ENCODE measurements at regions not wholly inside any gene's neighbourhood (a gene's known extent, or its start where the extent isn't known, plus 50 kb on each side); places are given as distances from the start of the nearest gene placed in this dataset.
"Not testable (repeated sequence)": the region's sequence is repeated elsewhere in the genome, so short reads cannot be mapped to it uniquely, and the experiment has no call there.

DNA sequence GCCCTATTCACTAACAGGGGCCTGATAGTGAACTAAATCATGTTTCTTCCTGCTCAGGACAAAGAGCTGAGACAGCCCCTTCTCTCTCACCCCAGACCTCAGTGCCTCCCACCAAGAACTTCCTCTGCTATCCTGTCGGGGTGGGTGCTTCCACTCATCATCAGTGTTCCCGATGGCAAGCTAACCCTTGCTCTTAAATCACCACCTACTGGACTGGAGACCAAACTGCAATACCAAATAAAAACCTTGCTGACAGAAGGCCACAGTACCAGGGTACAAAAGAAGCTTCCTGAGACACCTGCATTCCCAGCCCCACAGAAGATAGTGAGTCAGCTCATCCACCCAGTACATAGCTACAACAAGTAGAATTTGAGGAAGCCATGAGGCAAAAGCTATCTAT is 799.5 kb downstream of the LTN1 start:
- DNase-seq (ENCODE audit: low spot score), result no peak

DNA sequence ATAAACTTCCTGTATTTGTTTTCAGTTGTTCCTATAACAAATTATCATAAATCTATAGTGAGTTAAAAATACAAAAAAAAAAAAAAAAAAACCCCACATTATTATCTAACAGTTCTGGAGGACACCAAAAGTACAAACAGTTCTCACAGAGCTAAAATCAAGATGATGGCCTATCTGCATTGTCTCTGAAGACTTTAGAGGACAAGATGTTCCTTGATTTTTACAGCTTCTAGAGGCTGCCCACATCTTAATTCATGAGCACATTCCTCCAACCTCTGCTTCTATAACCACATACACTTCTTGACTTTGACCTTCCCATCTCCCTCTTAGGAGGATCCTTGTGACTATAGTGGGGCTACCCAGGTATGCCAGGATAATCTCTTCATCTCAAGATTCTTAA is 806.1 kb downstream of the LTN1 start:
- DNase-seq (ENCODE audit: low spot score), result no peak

DNA sequence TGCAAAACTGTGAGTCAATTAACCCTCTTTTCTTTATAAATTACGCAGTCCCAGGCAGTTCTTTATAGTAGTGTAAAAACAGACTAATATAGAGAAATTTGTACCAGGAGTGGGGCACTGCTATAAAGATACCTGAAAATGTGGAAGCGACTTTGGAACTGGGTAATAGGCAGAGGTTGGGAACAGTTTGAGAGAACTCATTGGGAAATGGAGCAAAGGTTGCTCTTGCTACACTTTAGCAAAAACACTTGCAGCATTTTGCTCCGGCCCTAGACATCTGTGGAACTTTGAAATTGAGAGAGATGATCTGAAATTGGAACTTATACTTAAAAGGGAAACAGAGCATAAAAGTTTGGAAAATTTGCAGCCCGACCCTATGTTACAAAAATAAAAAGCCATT is 810.9 kb downstream of the LTN1 start:
- DNase-seq (ENCODE audit: low spot score), result no peak

GRCh38 chr21:28179136-28179535 is 813.5 kb downstream of the LTN1 start:
- no peak for DNase-seq (ENCODE audit: low spot score)

GRCh38 chr21:28177124-28177523 is 815.6 kb downstream of the LTN1 start:
- no peak for DNase-seq (ENCODE audit: low spot score)

- no peak for DNase-seq (ENCODE audit: low spot score)
These were observed 818.0 kb downstream of the LTN1 start for GRCh38 chr21:28174701-28175100.

- DNase-seq (ENCODE audit: low spot score), result no peak
These were observed 818.7 kb downstream of the LTN1 start for GRCh38 chr21:28174006-28174405.

DNA sequence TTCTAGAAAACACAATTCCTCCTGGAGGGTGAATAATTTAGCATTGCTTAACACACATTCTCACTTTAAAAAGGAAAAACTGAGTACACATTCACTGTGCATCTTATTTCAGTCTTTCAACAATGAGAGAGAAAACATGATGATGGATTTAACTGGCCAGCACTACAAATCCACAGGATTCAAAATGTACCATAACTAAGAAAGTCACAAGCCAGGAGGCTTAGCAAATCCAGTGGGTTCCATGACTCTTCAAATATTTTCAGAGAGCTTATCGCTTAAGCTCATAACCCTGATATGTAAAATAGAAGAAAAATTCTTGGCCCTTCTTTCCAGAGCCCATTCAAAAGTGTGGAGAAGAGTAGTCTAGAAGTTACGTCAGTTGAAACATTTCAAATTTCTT is 820.3 kb downstream of the LTN1 start:
- DNase-seq (ENCODE audit: low spot score), result no peak

- DNase-seq (ENCODE audit: low spot score), result no peak
These were observed 825.3 kb downstream of the LTN1 start for GRCh38 chr21:28167366-28167765.

DNA sequence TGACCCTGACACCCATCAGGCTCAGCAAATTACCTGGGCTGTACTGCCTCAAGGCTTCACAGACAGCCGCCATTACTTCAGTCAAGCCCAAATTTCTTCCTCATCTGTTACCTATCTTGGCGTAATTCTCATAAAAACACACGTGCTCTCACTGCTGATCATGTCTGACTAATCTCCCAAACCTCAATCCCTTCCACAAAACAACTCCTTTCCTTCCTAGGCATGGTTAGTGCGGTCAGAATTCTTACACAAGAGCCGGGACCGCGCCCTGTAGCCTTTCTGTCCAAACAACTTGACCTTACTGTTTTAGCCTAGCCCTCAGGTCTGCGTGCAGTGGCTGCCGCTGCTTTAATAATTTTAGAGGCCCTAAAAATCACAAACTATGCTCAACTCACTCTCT is 828.2 kb downstream of the LTN1 start:
- DNase-seq (ENCODE audit: low spot score), result not testable (repeated sequence)

DNA sequence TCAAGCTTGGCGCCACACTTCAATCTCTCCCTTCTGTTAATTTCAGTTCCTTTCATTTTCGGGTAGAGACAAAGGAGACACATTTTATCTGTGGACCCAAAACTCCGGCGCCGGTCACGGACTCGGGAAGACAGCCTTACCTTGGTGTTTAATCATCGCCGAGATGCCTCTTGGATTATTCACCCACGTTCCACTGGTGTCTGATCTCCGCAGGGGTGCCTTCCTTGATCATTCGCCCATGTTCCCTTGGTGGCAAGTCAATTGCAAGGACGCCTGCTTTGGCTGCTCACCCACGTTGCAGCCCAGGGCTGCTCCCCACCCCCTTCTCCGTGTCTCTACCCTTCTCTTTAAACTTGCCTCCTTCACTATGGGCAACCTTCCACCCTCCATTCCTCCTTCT is 830.6 kb downstream of the LTN1 start:
- DNase-seq (ENCODE audit: low spot score), result not testable (repeated sequence)

- DNase-seq (ENCODE audit: low spot score), result no peak
These were observed 832.3 kb downstream of the LTN1 start for GRCh38 chr21:28160378-28160777.

- DNase-seq (ENCODE audit: low spot score), result no peak
These were observed 833.3 kb downstream of the LTN1 start for GRCh38 chr21:28159396-28159795.

DNA sequence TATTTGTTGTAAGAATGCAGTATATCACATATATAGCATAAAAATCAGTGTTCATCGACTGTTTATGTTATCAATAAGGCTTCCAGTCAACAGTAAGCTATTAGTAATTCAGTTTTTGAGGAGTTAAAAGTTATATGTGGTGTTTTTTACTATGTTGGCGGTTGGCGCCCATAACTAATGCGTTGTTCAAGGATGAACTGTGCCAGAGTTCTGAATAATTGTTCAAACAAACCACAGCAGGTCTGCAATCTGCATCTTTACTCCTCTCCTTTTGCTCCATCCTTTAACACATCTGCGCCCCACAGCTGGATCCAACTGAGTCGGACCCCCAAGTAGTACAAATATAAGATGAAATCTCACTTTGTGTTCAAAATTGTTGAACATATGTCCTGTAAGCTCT is 836.1 kb downstream of the LTN1 start:
- no peak for DNase-seq (ENCODE audit: low spot score)

GRCh38 chr21:28154121-28154520 is 838.6 kb downstream of the LTN1 start:
- no peak for DNase-seq (ENCODE audit: low spot score)

DNA sequence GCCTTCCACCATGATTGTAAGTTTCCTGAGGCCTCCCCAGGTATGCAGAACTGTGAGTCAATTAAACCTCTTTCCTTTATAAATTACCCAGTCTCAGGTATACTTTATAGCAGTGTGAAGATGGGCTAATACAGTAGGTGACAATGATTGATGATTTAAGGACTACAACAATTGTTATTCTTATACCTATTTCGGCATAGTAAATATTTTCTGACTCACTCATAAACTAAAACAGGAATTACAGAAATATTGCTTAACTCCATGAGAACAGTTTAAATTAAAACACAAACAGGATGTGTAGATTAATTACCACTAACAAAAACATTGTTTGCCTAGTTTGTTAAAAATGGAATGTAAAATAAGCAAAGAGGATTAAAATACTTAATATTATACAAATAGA is 839.9 kb downstream of the LTN1 start:
- DNase-seq (ENCODE audit: low spot score), result no peak

GRCh38 chr21:28151758-28152157 is 840.9 kb downstream of the LTN1 start:
- DNase-seq (ENCODE audit: low spot score), result no peak

DNA sequence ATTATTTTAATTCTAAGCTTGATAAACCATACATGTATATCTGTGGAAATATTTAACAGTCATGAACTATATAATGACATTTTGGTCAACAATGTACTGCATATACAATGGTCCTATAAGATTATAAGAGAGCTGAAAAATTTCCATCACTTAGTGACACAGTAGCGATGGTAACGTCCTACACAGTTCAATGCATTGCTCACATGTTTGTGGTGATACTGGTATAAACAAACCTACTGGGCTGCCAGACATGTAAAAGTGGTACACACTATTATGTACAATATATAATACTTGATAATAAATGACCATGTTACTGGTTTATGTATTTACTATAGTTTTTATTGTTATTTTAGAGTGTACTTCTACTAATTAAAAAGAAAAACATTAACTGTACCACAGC is 841.9 kb downstream of the LTN1 start:
- DNase-seq (ENCODE audit: low spot score), result no peak

GRCh38 chr21:28148400-28149064 is 844.1 kb downstream of the LTN1 start:
- no peak for DNase-seq (ENCODE audit: low spot score)

GRCh38 chr21:28144653-28145052 is 848.0 kb downstream of the LTN1 start:
- DNase-seq (ENCODE audit: low spot score), result no peak

DNA sequence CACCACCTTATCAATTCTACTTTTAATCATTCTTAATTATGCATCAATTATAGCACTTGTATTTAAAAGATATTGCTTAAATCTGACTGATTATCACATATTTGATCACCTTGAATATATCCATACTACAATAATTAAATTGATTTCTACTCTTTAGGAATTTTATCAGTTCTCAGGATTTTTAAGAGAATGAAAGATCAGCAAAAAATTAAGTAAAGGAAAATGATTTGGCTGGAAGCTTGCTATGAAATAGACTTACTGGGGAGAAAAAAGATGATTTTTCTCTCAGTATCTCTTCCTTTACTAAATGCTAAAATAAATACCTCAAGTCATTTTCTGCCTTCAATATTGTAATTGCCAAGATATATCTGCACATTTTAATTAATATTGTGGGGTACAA is 848.6 kb downstream of the LTN1 start:
- DNase-seq (ENCODE audit: low spot score), result no peak

- no peak for DNase-seq (ENCODE audit: low spot score)
These were observed 850.0 kb downstream of the LTN1 start for GRCh38 chr21:28142697-28143096.

DNA sequence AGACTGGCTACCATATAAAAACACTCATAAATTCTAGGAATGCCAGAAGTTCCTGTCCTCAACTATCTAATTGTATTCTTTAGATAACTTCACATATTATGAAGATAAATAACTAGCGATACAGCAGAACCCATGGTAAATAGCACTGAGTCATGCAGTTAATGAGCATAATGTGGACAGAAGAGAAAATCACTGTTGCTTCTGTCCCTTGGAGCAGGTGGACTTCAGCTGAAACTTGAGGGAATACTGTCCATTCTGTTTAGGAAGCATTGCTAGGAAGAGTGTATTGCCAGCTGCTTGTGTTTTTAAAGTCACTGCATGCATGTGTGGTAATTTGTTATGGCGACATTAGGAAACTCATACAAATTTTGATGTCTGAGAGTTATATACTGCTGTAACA is 854.4 kb downstream of the LTN1 start:
- DNase-seq (ENCODE audit: low spot score), result no peak

- no peak for DNase-seq (ENCODE audit: low spot score)
These were observed 855.9 kb downstream of the LTN1 start for GRCh38 chr21:28136656-28137255.

Measured in mucosa of gallbladder (tissue), 1 donor.